HG03342 (cell line): ENCODE measurements at regions not wholly inside any gene's neighbourhood (a gene's known extent, or its start where the extent isn't known, plus 50 kb on each side); places are given as distances from the start of the nearest gene placed in this dataset.
"Not testable (repeated sequence)": the region's sequence is repeated elsewhere in the genome, so short reads cannot be mapped to it uniquely, and the experiment has no call there.

Experiments
- ATAC-seq: cut with Tn5 transposase; IDR thresholded peaks from one replicate; pipeline ENCODE4 v1.9.1; 2021; ENCODE audit warnings: mild to moderate bottlenecking, moderate library complexity; ENCODE audit not compliant: unreplicated experiment

- no peak for ATAC-seq
These were observed 175.0 kb downstream of the FAM43A start for GRCh38 chr3:194860725-194861124.

DNA sequence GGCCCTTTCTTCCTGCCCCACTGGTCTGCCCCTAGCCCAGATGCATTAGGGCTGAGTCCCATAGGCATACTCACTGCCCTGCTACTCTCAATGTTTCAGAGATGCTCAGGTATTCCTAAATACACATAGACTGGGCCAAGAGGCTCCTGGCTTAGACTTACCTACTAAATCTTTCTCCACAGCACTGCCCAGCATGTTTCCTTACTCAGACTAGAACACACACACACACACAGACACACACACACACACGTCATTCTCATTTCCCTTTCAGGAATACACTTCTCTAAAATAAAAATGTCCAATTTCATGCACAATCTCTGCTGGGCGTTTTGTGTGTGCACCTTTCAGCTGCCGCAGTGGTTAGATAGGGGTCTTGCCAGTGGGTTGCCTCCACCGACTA is 175.7 kb downstream of the FAM43A start:
- ATAC-seq, result no peak

DNA sequence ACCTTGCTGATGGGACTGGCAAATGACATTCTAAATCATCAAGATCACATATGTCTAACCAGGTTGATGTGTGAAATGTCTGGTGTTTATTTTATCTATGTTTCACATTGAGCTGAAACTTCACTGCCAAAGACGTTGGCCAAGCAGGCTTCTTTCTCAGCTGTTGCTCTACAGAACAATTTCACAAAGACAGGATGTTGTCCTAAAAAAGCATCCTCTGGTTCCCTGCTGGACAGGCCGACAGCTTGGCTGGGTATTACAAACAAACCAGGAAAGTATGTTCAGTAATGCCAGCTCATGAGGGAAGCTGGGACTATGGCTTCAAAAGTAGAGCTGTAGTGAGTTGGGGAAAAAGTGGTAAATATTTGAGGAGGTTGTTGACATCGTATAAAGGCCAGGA is 179.4 kb downstream of the FAM43A start:
- ATAC-seq, result no peak

GRCh38 chr3:194865615-194866014 is 179.9 kb downstream of the FAM43A start:
- ATAC-seq, result no peak

- ATAC-seq, result no peak
These were observed 180.6 kb downstream of the FAM43A start for GRCh38 chr3:194866236-194866635.

GRCh38 chr3:194867270-194867983 is 181.7 kb downstream of the FAM43A start:
- ATAC-seq, result no peak

DNA sequence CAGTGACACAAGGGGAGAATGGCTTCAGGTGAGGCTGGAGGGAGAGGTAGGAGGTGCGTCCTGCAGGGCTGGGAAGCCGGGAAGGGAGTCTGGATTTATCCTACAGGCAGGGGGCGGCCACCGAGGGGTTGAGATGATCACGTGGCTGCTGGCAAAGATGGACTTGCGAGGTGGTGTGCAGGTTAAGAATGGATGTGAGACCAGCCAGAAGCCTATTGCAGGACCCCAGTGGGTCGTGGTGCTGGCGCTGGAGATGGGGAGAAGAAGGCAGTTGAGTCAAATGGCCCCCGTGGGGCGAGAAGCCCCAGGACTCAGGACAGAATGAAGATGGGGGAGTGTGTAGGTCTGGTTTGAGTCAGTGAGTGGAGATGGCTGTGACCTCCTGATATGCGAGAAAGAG is 183.1 kb downstream of the FAM43A start:
- no peak for ATAC-seq

- ATAC-seq, result no peak
These were observed 183.9 kb downstream of the FAM43A start for GRCh38 chr3:194869482-194870169.

- no peak for ATAC-seq
These were observed 184.9 kb downstream of the FAM43A start for GRCh38 chr3:194870394-194871110.

DNA sequence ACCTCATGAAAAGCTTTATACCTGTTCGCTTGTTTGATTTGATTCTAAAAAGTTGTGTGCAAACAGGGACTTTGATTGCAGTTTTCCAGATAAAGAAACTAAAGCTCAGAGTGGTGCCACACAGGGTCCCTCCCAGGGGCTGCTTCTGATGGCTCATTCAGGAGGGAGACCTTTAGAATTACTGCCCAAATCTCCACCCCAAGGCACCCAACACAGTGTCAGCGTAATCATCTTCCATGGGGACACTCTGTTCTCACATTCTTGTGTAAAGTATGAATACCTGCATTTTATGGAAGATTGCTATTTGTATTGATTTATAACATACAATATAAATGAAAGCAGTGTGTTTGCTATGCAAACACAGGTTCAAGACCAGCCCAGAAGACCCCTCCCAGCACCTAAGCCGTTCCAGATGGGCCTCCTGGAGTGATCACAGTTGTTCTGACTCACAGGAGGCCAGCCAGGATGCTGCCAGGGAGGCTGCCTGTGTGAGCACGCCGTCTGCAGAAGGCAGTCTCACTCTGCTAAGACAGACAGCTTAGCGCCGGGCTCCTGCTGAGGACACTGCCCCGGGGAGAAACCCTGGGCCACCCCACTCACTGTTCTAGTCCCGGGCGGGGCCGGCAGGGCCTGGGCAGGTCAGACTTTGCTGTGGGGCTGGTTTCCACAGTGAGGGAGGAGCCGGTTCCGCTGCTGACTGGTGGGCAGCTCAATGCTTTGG is 185.6 kb downstream of the FAM43A start:
- ATAC-seq, result no peak

DNA sequence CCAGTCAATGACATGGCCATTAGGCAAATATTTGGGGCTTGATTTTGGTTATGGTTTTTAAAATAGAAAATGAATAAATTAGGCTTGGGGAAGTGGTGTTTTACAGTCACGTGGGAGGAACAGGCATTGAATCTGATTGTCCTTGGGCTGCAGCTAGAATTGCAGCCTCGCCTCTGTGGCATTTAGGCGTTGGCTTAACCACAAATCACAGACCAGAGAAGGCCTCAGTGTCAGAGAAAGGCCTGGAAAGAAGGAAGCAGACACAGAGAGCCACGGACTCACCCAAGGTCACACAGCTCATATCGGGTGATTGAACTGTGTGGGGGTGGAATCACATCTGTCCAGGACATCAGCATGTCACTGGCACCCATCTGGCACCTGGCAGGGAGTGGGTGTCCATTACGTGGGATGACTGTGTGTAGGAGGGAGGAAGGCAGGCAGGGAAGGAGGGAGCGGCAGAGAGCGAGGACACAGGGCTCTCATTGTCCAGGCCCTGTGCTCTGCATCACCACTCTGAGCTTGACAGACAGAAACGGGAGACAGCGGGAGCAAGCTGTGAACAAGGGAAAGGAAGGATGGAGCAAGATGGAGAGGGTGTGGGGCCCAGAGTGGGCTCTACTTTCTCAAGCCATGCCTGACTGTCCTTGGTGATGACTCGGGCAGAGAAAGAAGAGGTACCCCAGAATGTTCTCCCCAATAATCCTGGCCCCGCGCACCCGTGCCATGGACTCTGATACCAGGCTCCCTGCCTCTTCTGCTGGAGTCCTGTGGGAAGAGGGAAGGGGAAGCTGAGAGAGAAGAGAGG is 186.4 kb downstream of the FAM43A start:
- no peak for ATAC-seq

- no peak for ATAC-seq
These were observed 186.9 kb downstream of the FAM43A start for GRCh38 chr3:194872669-194872977.

- not testable (repeated sequence) for ATAC-seq
These were observed 187.8 kb downstream of the FAM43A start for GRCh38 chr3:194873474-194873873.

DNA sequence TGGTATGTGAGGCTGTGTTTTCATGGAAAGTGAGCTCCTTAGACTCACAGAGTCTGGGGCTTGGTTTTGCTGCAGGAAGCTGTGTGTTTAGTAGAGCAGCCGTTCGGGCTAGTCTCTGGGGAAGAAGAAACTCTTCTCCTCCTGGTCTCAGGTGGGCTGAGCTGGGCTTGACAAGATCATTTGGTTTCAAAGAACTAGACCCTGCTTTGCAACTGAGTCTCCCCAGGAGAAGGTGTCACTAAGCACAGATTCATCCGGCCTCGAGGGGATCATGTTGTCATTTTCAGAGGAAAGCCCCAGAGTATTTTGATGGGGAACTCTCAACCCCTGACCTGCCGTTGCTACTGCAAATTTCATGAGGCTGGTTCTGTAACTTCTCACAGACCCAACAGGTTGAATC is 188.5 kb downstream of the FAM43A start:
- no peak for ATAC-seq

DNA sequence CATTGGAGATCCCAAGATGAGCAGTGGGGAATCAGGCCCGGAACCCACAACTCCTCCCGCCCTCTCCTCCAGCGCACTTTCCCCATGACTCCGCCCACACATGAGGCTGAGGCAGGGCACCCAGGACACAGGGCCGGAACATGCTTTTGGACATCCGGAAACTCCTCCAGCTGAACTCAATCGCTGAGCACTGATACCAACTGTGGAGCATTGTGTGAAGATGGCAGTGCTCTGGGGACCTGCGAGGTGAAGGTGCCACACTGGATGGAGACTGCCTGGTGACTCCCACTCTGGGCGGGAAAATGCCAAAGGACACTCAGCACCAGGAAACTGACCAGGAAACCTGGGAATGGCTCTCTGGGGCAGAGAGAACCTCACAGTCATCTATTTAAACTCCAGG is 189.1 kb downstream of the FAM43A start:
- no peak for ATAC-seq

- ATAC-seq, result no peak
These were observed 190.1 kb downstream of the FAM43A start for GRCh38 chr3:194875581-194876402.

- ATAC-seq, result no peak
These were observed 190.9 kb downstream of the FAM43A start for GRCh38 chr3:194876403-194877095.

GRCh38 chr3:194877291-194878119 is 191.8 kb downstream of the FAM43A start:
- ATAC-seq, result no peak
